H9 (cell line): ENCODE measurements at regions not wholly inside any gene's neighbourhood (a gene's known extent, or its start where the extent isn't known, plus 50 kb on each side); places are given as distances from the start of the nearest gene placed in this dataset.

ENCODE experiments used
- DNase-seq: peaks from one replicate; pipeline ENCODE4 v3.0.0-alpha.2; 2017
- H2AFZ ChIP-seq: one replicate; pipeline ENCODE4 v1.6.1; 2013; ENCODE audit warnings: mild to moderate bottlenecking, low read length, control low read depth, moderate library complexity
- H2AK5ac ChIP-seq: 2 replicates; pipeline ENCODE4 v1.6.1; 2013; ENCODE audit warnings: low read length, control low read depth, mixed read lengths; ENCODE audit not compliant: insufficient read length
- H2BK120ac ChIP-seq: one replicate; pipeline ENCODE4 v1.6.1; 2013; ENCODE audit warnings: low read depth, mild to moderate bottlenecking, low read length, control low read depth, inconsistent platforms; ENCODE audit not compliant: poor library complexity, severe bottlenecking
- H2BK12ac ChIP-seq: 2 replicates; pipeline ENCODE4 v1.6.1; 2013; ENCODE audit warnings: low read length, control low read depth, mixed read lengths, low read depth; ENCODE audit not compliant: insufficient read length
- H2BK15ac ChIP-seq: 2 replicates; pipeline ENCODE4 v1.6.1; 2013; ENCODE audit warnings: low read depth, low read length, control low read depth
- H2BK20ac ChIP-seq: one replicate; pipeline ENCODE4 v1.6.1; 2013; ENCODE audit warnings: low read depth, mild to moderate bottlenecking, low read length, control low read depth, inconsistent platforms; ENCODE audit not compliant: poor library complexity, severe bottlenecking
- H2BK5ac ChIP-seq: 2 replicates; pipeline ENCODE4 v1.6.1; 2013; ENCODE audit warnings: low read length, control low read depth, mixed read lengths; ENCODE audit not compliant: insufficient read length
- H3K14ac ChIP-seq: 2 replicates; pipeline ENCODE4 v1.6.1; 2013; ENCODE audit warnings: low read length, control low read depth; ENCODE audit not compliant: insufficient read depth
- H3K18ac ChIP-seq: 2 replicates; pipeline ENCODE4 v1.6.1; 2013; ENCODE audit warnings: low read depth, mild to moderate bottlenecking, mixed read lengths, low read length, control low read depth; ENCODE audit not compliant: insufficient read length
- H3K23ac ChIP-seq: 2 replicates; pipeline ENCODE4 v1.6.1; 2013; ENCODE audit warnings: low read length, control low read depth, mixed read lengths, low read depth; ENCODE audit not compliant: insufficient read length
- H3K23me2 ChIP-seq: 2 replicates; pipeline ENCODE4 v1.6.1; 2013; ENCODE audit warnings: low read depth, mild to moderate bottlenecking, mixed read lengths, low read length, control low read depth; ENCODE audit not compliant: insufficient read length, poor library complexity, severe bottlenecking
- H3K27ac ChIP-seq: 2 replicates; pipeline ENCODE4 v1.5.1; 2013; ENCODE audit warnings: low read length, control low read depth, mixed read lengths, low read depth; ENCODE audit not compliant: insufficient read length
- H3K27me3 ChIP-seq: 2 replicates; pipeline ENCODE4 v1.6.1; 2013; ENCODE audit warnings: low read length, control low read depth, inconsistent platforms; ENCODE audit not compliant: insufficient read depth
- H3K4ac ChIP-seq: 2 replicates; pipeline ENCODE4 v1.6.1; 2013; ENCODE audit warnings: low read depth, mild to moderate bottlenecking, control low read depth, inconsistent platforms, low read length, moderate library complexity
- H3K4me1 ChIP-seq: 2 replicates; pipeline ENCODE4 v1.6.1; 2013; ENCODE audit warnings: low read length, control low read depth, inconsistent platforms; ENCODE audit not compliant: insufficient read depth
- H3K4me2 ChIP-seq: 2 replicates; pipeline ENCODE4 v1.6.1; 2013; ENCODE audit warnings: low read length, control low read depth, mixed read lengths; ENCODE audit not compliant: insufficient read length, insufficient read depth
- H3K56ac ChIP-seq: 2 replicates; pipeline ENCODE4 v1.6.1; 2013; ENCODE audit warnings: low read depth, mild to moderate bottlenecking, mixed read lengths, low read length, control low read depth; ENCODE audit not compliant: insufficient read length
- H3K79me1 ChIP-seq: 2 replicates; pipeline ENCODE4 v1.6.1; 2013; ENCODE audit warnings: low read depth, mild to moderate bottlenecking, moderate library complexity, low read length, control low read depth, inconsistent platforms; ENCODE audit not compliant: insufficient read depth, poor library complexity, severe bottlenecking
- H3K79me2 ChIP-seq: 2 replicates; pipeline ENCODE4 v1.6.1; 2013; ENCODE audit warnings: low read length, control low read depth, inconsistent platforms; ENCODE audit not compliant: insufficient read depth
- H3K9ac ChIP-seq: 2 replicates; pipeline ENCODE4 v1.6.1; 2013; ENCODE audit warnings: low read length, control low read depth, mixed read lengths; ENCODE audit not compliant: insufficient read length; ENCODE audit errors: extremely low read depth
- H3K9me3 ChIP-seq: one replicate; pipeline ENCODE4 v1.6.1; 2013; ENCODE audit warnings: low read depth, low read length, inconsistent platforms; ENCODE audit not compliant: control insufficient read depth
- H3T11ph ChIP-seq: one replicate; pipeline ENCODE4 v1.6.1; 2013; ENCODE audit warnings: mild to moderate bottlenecking, low read length, control low read depth, inconsistent platforms
- H4K20me1 ChIP-seq: one replicate; pipeline ENCODE4 v1.6.1; 2013; ENCODE audit not compliant: control insufficient read depth, insufficient read length, insufficient read depth
- H4K5ac ChIP-seq: 2 replicates; pipeline ENCODE4 v1.6.1; 2013; ENCODE audit warnings: low read depth, mild to moderate bottlenecking, mixed read lengths, low read length, control low read depth; ENCODE audit not compliant: insufficient read length
- H4K8ac ChIP-seq: replicated peaks from 2 replicates; pipeline ENCODE4 v1.6.1; 2013; ENCODE audit warnings: low read length, control low read depth, mixed read lengths, low read depth; ENCODE audit not compliant: insufficient read length
- H4K91ac ChIP-seq: 2 replicates; pipeline ENCODE4 v1.6.1; 2013; ENCODE audit warnings: low read depth, mild to moderate bottlenecking, moderate library complexity, mixed read lengths, low read length, control low read depth; ENCODE audit not compliant: insufficient read length
- H3K27ac Mint-ChIP-seq, 3 experiments: 2 replicates in 2 of 3; 3 replicates in 1 of 3; pipeline ENCODE4 v1.8.0; 2020 to 2021; ENCODE audit warnings: mixed read lengths in 3 of 3, mild to moderate bottlenecking in 1 of 3, moderate library complexity in 1 of 3
- H3K27me3 Mint-ChIP-seq: 2 replicates; pipeline ENCODE4 v1.8.0; 2021; ENCODE audit warnings: low read depth, mild to moderate bottlenecking, moderate library complexity, mixed read lengths
- H3K36me3 Mint-ChIP-seq, 3 experiments: 2 replicates in 2 of 3; 3 replicates in 1 of 3; pipeline ENCODE4 v1.8.0; 2020 to 2021; ENCODE audit warnings: low read depth in 3 of 3, mixed read lengths in 3 of 3; ENCODE audit not compliant: insufficient read depth in 1 of 3
- H3K4me1 Mint-ChIP-seq, 2 experiments: 2 replicates each; pipeline ENCODE4 v1.8.0; 2020; ENCODE audit warnings: mixed read lengths in 2 of 2
- H3K4me3 Mint-ChIP-seq, 2 experiments: 2 replicates in 1 of 2; 3 replicates in 1 of 2; pipeline ENCODE4 v1.8.0; 2020 to 2021; ENCODE audit warnings: mild to moderate bottlenecking in 2 of 2, mixed read lengths in 2 of 2, moderate library complexity in 1 of 2
- H3K9me3 Mint-ChIP-seq, 2 experiments: 2 replicates in 1 of 2; 3 replicates in 1 of 2; pipeline ENCODE4 v1.8.0; 2020; ENCODE audit warnings: mild to moderate bottlenecking in 2 of 2, mixed read lengths in 2 of 2, moderate library complexity in 1 of 2
- WGBS: extraction: QIAGEN DNeasy Blood & Tissue Kit; methylation state at CpG from one replicate; pipeline ENCODE4 v1.1.7; 2013; ENCODE audit warnings: missing lambda C conversion rate, low lambda C conversion rate, mixed read lengths; ENCODE audit not compliant: insufficient read length; ENCODE audit errors: extremely low coverage; 5-methylcytosine and 5-hydroxymethylcytosine counted together
- TF ChIP-seq, protein P1 (sequence below): fragments of 200-600 bp; sonication (generic); conservative IDR thresholded peaks from 3 replicates; pipeline ENCODE4 v1.8.0; 2021; ENCODE audit warnings: antibody characterized with exemption, mild to moderate bottlenecking

GRCh38 chr13:72405441-72405840 lies 322.0 kb downstream of the MZT1 start:
- Histone ChIP-seq H2BK20ac (no peak overlapping the region), H3K56ac (no peak overlapping the region), H3K14ac (no peak overlapping the region), H3K4me1 (no peaks in the 10 kb centered on the region), H3K9ac (no peak overlapping the region), H4K20me1 (no peaks in the 10 kb centered on the region), H3K18ac (no peak overlapping the region), H2BK12ac (no peak overlapping the region), H2AFZ (no peak overlapping the region), H2BK120ac (no peak overlapping the region), H3K4me2 (no peak overlapping the region), H4K91ac (no peak overlapping the region), H4K5ac (no peak overlapping the region), H4K8ac (no peak overlapping the region), H3K4ac (no peak overlapping the region), H3K23ac (no peak overlapping the region), H3T11ph (no peak overlapping the region), H3K23me2 (no peaks in the 10 kb centered on the region), H3K79me1 (no peaks in the 10 kb centered on the region), H2BK15ac (no peak overlapping the region), H3K79me2 (no peaks in the 10 kb centered on the region), H3K27ac (no peak overlapping the region), H2AK5ac (no peak overlapping the region), H3K27me3 (no peaks in the 10 kb centered on the region), H3K9me3 (no peaks in the 10 kb centered on the region), H2BK5ac (no peak overlapping the region)
- TF ChIP-seq, protein P1, sequence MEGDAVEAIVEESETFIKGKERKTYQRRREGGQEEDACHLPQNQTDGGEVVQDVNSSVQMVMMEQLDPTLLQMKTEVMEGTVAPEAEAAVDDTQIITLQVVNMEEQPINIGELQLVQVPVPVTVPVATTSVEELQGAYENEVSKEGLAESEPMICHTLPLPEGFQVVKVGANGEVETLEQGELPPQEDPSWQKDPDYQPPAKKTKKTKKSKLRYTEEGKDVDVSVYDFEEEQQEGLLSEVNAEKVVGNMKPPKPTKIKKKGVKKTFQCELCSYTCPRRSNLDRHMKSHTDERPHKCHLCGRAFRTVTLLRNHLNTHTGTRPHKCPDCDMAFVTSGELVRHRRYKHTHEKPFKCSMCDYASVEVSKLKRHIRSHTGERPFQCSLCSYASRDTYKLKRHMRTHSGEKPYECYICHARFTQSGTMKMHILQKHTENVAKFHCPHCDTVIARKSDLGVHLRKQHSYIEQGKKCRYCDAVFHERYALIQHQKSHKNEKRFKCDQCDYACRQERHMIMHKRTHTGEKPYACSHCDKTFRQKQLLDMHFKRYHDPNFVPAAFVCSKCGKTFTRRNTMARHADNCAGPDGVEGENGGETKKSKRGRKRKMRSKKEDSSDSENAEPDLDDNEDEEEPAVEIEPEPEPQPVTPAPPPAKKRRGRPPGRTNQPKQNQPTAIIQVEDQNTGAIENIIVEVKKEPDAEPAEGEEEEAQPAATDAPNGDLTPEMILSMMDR = no peak
- no peaks in the 10 kb centered on the region for H3K4me1 Mint-ChIP-seq
- DNase-seq = no peak
- WGBS = no CpG with 5 or more reads among the region's 1 CpG
- H3K27me3 Mint-ChIP-seq = no peaks in the 10 kb centered on the region
- H3K4me3 Mint-ChIP-seq = no peak overlapping the region
- no peak overlapping the region for H3K27ac Mint-ChIP-seq
- no peaks in the 10 kb centered on the region for H3K36me3 Mint-ChIP-seq
- H3K9me3 Mint-ChIP-seq = no peaks in the 10 kb centered on the region
